Activated CD8-positive, alpha-beta memory T cell treated with anti-CD3 and anti-CD28 coated beads, Interleukin-2, amount 50 U/mL, for 48 hours (primary cell): ENCODE measurements at regions not wholly inside any gene's neighbourhood (a gene's known extent, or its start where the extent isn't known, plus 50 kb on each side); places are given as distances from the start of the nearest gene placed in this dataset.
"Not testable (repeated sequence)": the region's sequence is repeated elsewhere in the genome, so short reads cannot be mapped to it uniquely, and the experiment has no call there.

Experiments used
- DNase-seq: peaks from one replicate; pipeline ENCODE4 v3.0.0-alpha.2; 2020

GRCh38 chr10:83527934-83528333, 611.4 kb upstream of the GHITM start:
- no peak for DNase-seq

GRCh38 chr10:83533290-83533689, 606.0 kb upstream of the GHITM start:
- no peak for DNase-seq

- no peak for DNase-seq
Measured at GRCh38 chr10:83536426-83536825, 602.9 kb upstream of the GHITM start.

- DNase-seq, result no peak
Measured at GRCh38 chr10:83538047-83538446, 601.3 kb upstream of the GHITM start.

GRCh38 chr10:83539528-83540308, 599.6 kb upstream of the GHITM start:
- no peak for DNase-seq

GRCh38 chr10:83541046-83541445, 598.3 kb upstream of the GHITM start:
- no peak for DNase-seq

- no peak for DNase-seq
Measured at GRCh38 chr10:83542774-83543411, 596.4 kb upstream of the GHITM start.

- no peak for DNase-seq
Measured at GRCh38 chr10:83543691-83544462, 595.4 kb upstream of the GHITM start.

- no peak for DNase-seq
Measured at GRCh38 chr10:83545901-83546391, 593.4 kb upstream of the GHITM start.

- not testable (repeated sequence) for DNase-seq
Measured at GRCh38 chr10:83551190-83551589, 588.1 kb upstream of the GHITM start.

GRCh38 chr10:83553366-83553765, 585.9 kb upstream of the GHITM start:
- no peak for DNase-seq

GRCh38 chr10:83555264-83555663, 584.0 kb upstream of the GHITM start:
- DNase-seq, result no peak

- DNase-seq, result no peak
Measured at GRCh38 chr10:83562381-83562780, 576.9 kb upstream of the GHITM start.

- DNase-seq, result no peak
Measured at GRCh38 chr10:83564889-83565588, 574.3 kb upstream of the GHITM start.

- no peak for DNase-seq
Measured at GRCh38 chr10:83572036-83572435, 567.3 kb upstream of the GHITM start.

- no peak for DNase-seq
Measured at GRCh38 chr10:83574770-83575169, 564.5 kb upstream of the GHITM start.

GRCh38 chr10:83577421-83577820, 561.9 kb upstream of the GHITM start:
- DNase-seq, result no peak

- no peak for DNase-seq
Measured at GRCh38 chr10:83580373-83581012, 558.8 kb upstream of the GHITM start.

- DNase-seq, result no peak
Measured at GRCh38 chr10:83582407-83583095, 556.8 kb upstream of the GHITM start.

- DNase-seq, result no peak
Measured at GRCh38 chr10:83585686-83586085, 553.6 kb upstream of the GHITM start.

- no peak for DNase-seq
Measured at GRCh38 chr10:83592337-83592935, 546.9 kb upstream of the GHITM start.
